Smooth muscle cell (in vitro differentiated cells): ENCODE measurements at regions not wholly inside any gene's neighbourhood (a gene's known extent, or its start where the extent isn't known, plus 50 kb on each side); places are given as distances from the start of the nearest gene placed in this dataset.
A peak's percentile ranks its signal among the peaks of the same experiment; 100 is the strongest.

Experiments
- DNase-seq: peaks from one replicate; lab custom pipeline; 2025; ENCODE audit not compliant: unreplicated experiment; lab: John Stamatoyannopoulos, UW
- H2AFZ ChIP-seq: fragments of 200-600 bp; sonication (generic); 2 replicates; pipeline ENCODE4 v1.6.0; 2016; ENCODE audit warnings: antibody characterized with exemption, low read depth, mild to moderate bottlenecking
- H3F3A ChIP-seq: fragments of 200-600 bp; sonication (generic); 2 replicates; pipeline ENCODE4 v1.6.0; 2017; ENCODE audit warnings: antibody characterized with exemption, low read depth
- H3K27ac ChIP-seq: fragments of 200-600 bp; sonication (generic); 2 replicates; pipeline ENCODE4 v1.5.1; 2016; ENCODE audit warnings: low read depth, mild to moderate bottlenecking
- H3K27me3 ChIP-seq: fragments of 200-600 bp; sonication (generic); 2 replicates; pipeline ENCODE4 v1.6.1; 2016; ENCODE audit warnings: low read depth, mild to moderate bottlenecking
- H3K36me3 ChIP-seq: fragments of 200-600 bp; sonication (generic); 2 replicates; pipeline ENCODE4 v1.5.1; 2016; ENCODE audit warnings: low read depth
- H3K4me1 ChIP-seq: fragments of 200-600 bp; sonication (generic); 2 replicates; pipeline ENCODE4 v1.5.1; 2016; ENCODE audit warnings: low read depth
- H3K4me2 ChIP-seq: fragments of 200-600 bp; sonication (generic); 2 replicates; pipeline ENCODE4 v1.6.0; 2016; ENCODE audit warnings: mild to moderate bottlenecking
- H3K4me3 ChIP-seq: fragments of 200-600 bp; sonication (generic); 2 replicates; pipeline ENCODE4 v1.5.1; 2016; ENCODE audit warnings: mild to moderate bottlenecking
- H3K79me2 ChIP-seq: fragments of 200-600 bp; sonication (generic); 2 replicates; pipeline ENCODE4 v1.6.0; 2016; ENCODE audit warnings: low read depth, mild to moderate bottlenecking
- H3K9ac ChIP-seq: fragments of 200-600 bp; sonication (generic); 2 replicates; pipeline ENCODE4 v1.6.0; 2016; ENCODE audit warnings: low read depth
- H3K9me3 ChIP-seq: fragments of 200-600 bp; sonication (generic); replicated peaks from 2 replicates; pipeline ENCODE4 v1.5.1; 2016; ENCODE audit warnings: low read depth
- H4K20me1 ChIP-seq: fragments of 200-600 bp; sonication (generic); 2 replicates; pipeline ENCODE4 v1.6.0; 2016; ENCODE audit warnings: low read depth
- CTCF ChIP-seq: fragments of 200-600 bp; sonication (generic); IDR thresholded peaks from 2 replicates; pipeline ENCODE4 v1.5.1; 2017; ENCODE audit warnings: borderline replicate concordance, mild to moderate bottlenecking, antibody characterized with exemption; ENCODE audit not compliant: insufficient read depth, poor library complexity, severe bottlenecking
- WGBS: methylation state at CpG from one replicate; pipeline ENCODE4 v1.1.7; 2016; ENCODE audit warnings: low lambda C conversion rate; 5-methylcytosine and 5-hydroxymethylcytosine counted together

- Histone ChIP-seq H3K27me3 (no peaks in the 10 kb centered on the region), H3K9ac (no peak overlapping the region), H2AFZ (no peak overlapping the region), H3F3A (no peaks in the 10 kb centered on the region), H3K27ac (no peak overlapping the region), H3K4me2 (no peak overlapping the region), H3K4me3 (no peak overlapping the region), H3K9me3 (no peaks in the 10 kb centered on the region), H3K79me2 (no peaks in the 10 kb centered on the region), H3K36me3 (no peaks in the 10 kb centered on the region), H3K4me1 (peaks cover 5% of the 10 kb centered on the region), H4K20me1 (no peaks in the 10 kb centered on the region)
- no peak for DNase-seq
- no peak for TF ChIP-seq CTCF
These were observed 50.1 kb upstream of the ZNF608 start for GRCh38 chr5:124796495-124796894.

- peaks cover 7% of the 10 kb centered on the region for H3K4me1 ChIP-seq
- H4K20me1 ChIP-seq: no peaks in the 10 kb centered on the region
- no peak overlapping the region for H3K4me2 ChIP-seq
- no peak for DNase-seq
- H3K36me3 ChIP-seq: no peaks in the 10 kb centered on the region
- no peak for TF ChIP-seq CTCF
- H2AFZ ChIP-seq: no peak overlapping the region
- H3K9ac ChIP-seq: no peak overlapping the region
- H3K79me2 ChIP-seq: no peaks in the 10 kb centered on the region
- no peaks in the 10 kb centered on the region for H3F3A ChIP-seq
- no peak overlapping the region for H3K4me3 ChIP-seq
- 89% methylated on average over 12 of the region's 12 CpGs for WGBS
- H3K27ac ChIP-seq: no peak overlapping the region
- no peaks in the 10 kb centered on the region for H3K9me3 ChIP-seq
- no peaks in the 10 kb centered on the region for H3K27me3 ChIP-seq
These were observed 51.2 kb upstream of the ZNF608 start for GRCh38 chr5:124797665-124798087.

GRCh38 chr5:124798890-124799289 is 52.5 kb upstream of the ZNF608 start:
- Histone ChIP-seq H3K9ac (no peak overlapping the region), H3K4me3 (no peak overlapping the region), H3K4me1 (peaks cover 7% of the 10 kb centered on the region), H3K9me3 (no peaks in the 10 kb centered on the region), H4K20me1 (no peaks in the 10 kb centered on the region), H3F3A (no peaks in the 10 kb centered on the region), H3K27ac (no peak overlapping the region), H2AFZ (no peak overlapping the region), H3K79me2 (no peaks in the 10 kb centered on the region), H3K27me3 (no peaks in the 10 kb centered on the region), H3K4me2 (no peak overlapping the region), H3K36me3 (no peaks in the 10 kb centered on the region)
- no peak for DNase-seq
- WGBS: 92% methylated on average over 3 of the region's 3 CpGs
- TF ChIP-seq CTCF: no peak

DNA sequence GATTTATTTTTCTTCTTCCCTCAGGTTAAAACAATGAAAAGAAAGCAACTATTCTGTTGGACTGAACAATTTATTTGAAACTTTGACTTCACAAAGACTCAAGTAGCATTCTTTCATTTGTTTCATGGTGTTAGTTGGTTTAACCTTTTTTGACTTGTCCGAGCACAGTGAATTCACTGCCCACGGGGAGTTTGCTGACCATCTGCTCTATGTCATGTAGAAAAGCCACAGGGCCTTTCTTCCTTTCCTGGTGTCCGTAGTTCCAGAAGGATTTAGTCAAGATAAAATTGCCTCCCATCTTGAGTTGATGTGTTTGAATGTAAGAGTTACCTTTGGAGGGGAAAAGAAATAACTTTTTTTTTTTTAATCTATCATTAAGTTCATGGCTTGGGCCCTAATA is 55.1 kb upstream of the ZNF608 start:
- no peaks in the 10 kb centered on the region for H3K27me3 ChIP-seq
- no peaks in the 10 kb centered on the region for H4K20me1 ChIP-seq
- no peak for DNase-seq
- no peak overlapping the region for H3K9ac ChIP-seq
- WGBS: 17% methylated on average over 3 of the region's 3 CpGs
- H3K4me2 ChIP-seq: no peak overlapping the region
- no peak overlapping the region for H3K27ac ChIP-seq
- H3K4me3 ChIP-seq: no peak overlapping the region
- H3K9me3 ChIP-seq: no peaks in the 10 kb centered on the region
- peaks cover 8% of the 10 kb centered on the region for H3K4me1 ChIP-seq
- TF ChIP-seq CTCF: no peak
- no peaks in the 10 kb centered on the region for H3F3A ChIP-seq
- peak overlapping the region; percentile 36 for H2AFZ ChIP-seq
- no peaks in the 10 kb centered on the region for H3K79me2 ChIP-seq
- H3K36me3 ChIP-seq: no peaks in the 10 kb centered on the region
